SK-N-MC (cell line): ENCODE measurements at regions not wholly inside any gene's neighbourhood (a gene's known extent, or its start where the extent isn't known, plus 50 kb on each side); places are given as distances from the start of the nearest gene placed in this dataset.

ENCODE experiments used
- EZH2 ChIP-seq: fragments of 200-600 bp; sonication (generic); IDR thresholded peaks from one replicate; pipeline ENCODE4 v1.6.1; 2017; ENCODE audit warnings: antibody characterized with exemption
- POLR2AphosphoS5 ChIP-seq: IDR thresholded peaks from 2 replicates; pipeline ENCODE4 v1.6.1; 2012; ENCODE audit warnings: mild to moderate bottlenecking, low read depth, low read length, borderline replicate concordance

DNA sequence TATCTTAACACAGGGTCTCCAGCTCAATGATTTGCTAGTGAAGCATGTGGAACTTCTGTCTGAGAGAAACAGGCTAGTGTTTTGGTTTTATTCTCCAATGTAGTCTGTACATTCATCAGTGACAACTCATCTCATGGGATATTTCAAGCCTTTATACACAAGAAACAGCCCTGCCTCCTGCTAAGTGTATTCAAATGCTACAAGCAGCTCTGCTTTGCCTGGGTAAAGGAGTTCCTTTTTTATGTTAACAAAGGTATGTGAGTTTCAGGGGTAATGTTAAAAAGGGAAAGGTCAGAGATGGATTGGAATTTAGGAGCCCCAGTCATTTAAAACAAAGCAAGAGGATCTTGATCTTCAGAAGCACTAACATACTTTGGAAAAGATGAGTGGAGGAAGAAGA lies 498.7 kb downstream of the ISL1 start:
- TF ChIP-seq POLR2AphosphoS5, result no peak
- no peak for TF ChIP-seq EZH2
